Brain microvascular endothelial cell (primary cell): ENCODE measurements at regions not wholly inside any gene's neighbourhood (a gene's known extent, or its start where the extent isn't known, plus 50 kb on each side); places are given as distances from the start of the nearest gene placed in this dataset.

Source experiments
- DNase-seq: peaks from one replicate; pipeline ENCODE4 v3.0.0-alpha.2; 2020
- H3K27ac ChIP-seq: fragments of 250-450 bp; sonication (Bioruptor Pico); 2 replicates; pipeline ENCODE4 v1.5.1; 2020; ENCODE audit warnings: mild to moderate bottlenecking, moderate library complexity
- H3K27me3 ChIP-seq: fragments of 250-450 bp; sonication (Bioruptor Pico); replicated peaks from 2 replicates; pipeline ENCODE4 v1.5.1; 2020; ENCODE audit warnings: mild to moderate bottlenecking
- H3K36me3 ChIP-seq: fragments of 250-450 bp; sonication (Bioruptor Pico); replicated peaks from 2 replicates; pipeline ENCODE4 v1.5.1; 2020; ENCODE audit warnings: mild to moderate bottlenecking
- H3K4me3 ChIP-seq: 2 replicates; pipeline ENCODE4 v1.5.1; 2011; ENCODE audit warnings: low read depth, mild to moderate bottlenecking, control low read depth, low read length, moderate library complexity
- CTCF ChIP-seq: IDR thresholded peaks from 2 replicates; pipeline ENCODE4 v1.5.1; 2011; ENCODE audit warnings: low read depth, mild to moderate bottlenecking, moderate library complexity, low read length, control low read depth, inconsistent platforms; ENCODE audit errors: missing control alignments
- in situ Hi-C: cut with HindIII; loops from 2 replicates; pipeline ENCODE4 v1.10.0; 2017; ENCODE audit warnings: low sequenced_read_pairs, low pct_ligation_motif_present

GRCh38 chr10:128393546-128393945, 267.3 kb upstream of the MKI67 start:
- H3K27me3 ChIP-seq: no peaks in the 10 kb centered on the region
- no peak overlapping the region for H3K27ac ChIP-seq
- DNase-seq: no peak
- H3K4me3 ChIP-seq: no peak overlapping the region
- no peak for TF ChIP-seq CTCF
- H3K36me3 ChIP-seq: no peaks in the 10 kb centered on the region
- in situ Hi-C loops: no loop called here

- DNase-seq: no peak
- in situ Hi-C loops: no loop called here
Observed at GRCh38 chr10:128398118-128398517, 271.9 kb upstream of the MKI67 start.

GRCh38 chr10:128398999-128399398, 272.8 kb upstream of the MKI67 start:
- H3K27ac ChIP-seq: no peak overlapping the region
- in situ Hi-C loops: no loop called here
- H3K27me3 ChIP-seq: no peaks in the 10 kb centered on the region
- no peak overlapping the region for H3K4me3 ChIP-seq
- no peaks in the 10 kb centered on the region for H3K36me3 ChIP-seq
- DNase-seq: no peak
- TF ChIP-seq CTCF: no peak

More at GRCh38 chr10:128398118-128398517, 271.9 kb upstream of the MKI67 start:
- no peaks in the 10 kb centered on the region for H3K36me3 ChIP-seq
- H3K4me3 ChIP-seq: no peak overlapping the region
- H3K27ac ChIP-seq: no peak overlapping the region
- H3K27me3 ChIP-seq: no peaks in the 10 kb centered on the region
- no peak for TF ChIP-seq CTCF

- in situ Hi-C loops: no loop called here
- DNase-seq: no peak
- H3K4me3 ChIP-seq: no peak overlapping the region
- no peak for TF ChIP-seq CTCF
- H3K27ac ChIP-seq: no peak overlapping the region
- no peaks in the 10 kb centered on the region for H3K27me3 ChIP-seq
- no peaks in the 10 kb centered on the region for H3K36me3 ChIP-seq
Observed at GRCh38 chr10:128400564-128400963, 274.3 kb upstream of the MKI67 start.

- no peak for TF ChIP-seq CTCF
- Histone ChIP-seq H3K36me3 (no peaks in the 10 kb centered on the region), H3K27ac (no peak overlapping the region), H3K27me3 (no peaks in the 10 kb centered on the region), H3K4me3 (no peak overlapping the region)
- in situ Hi-C loops: no loop called here
- no peak for DNase-seq
Observed at GRCh38 chr10:128405450-128405849, 279.2 kb upstream of the MKI67 start.

- in situ Hi-C loops: no loop called here
- H3K4me3 ChIP-seq: no peak overlapping the region
- no peaks in the 10 kb centered on the region for H3K36me3 ChIP-seq
- DNase-seq: no peak
- no peaks in the 10 kb centered on the region for H3K27me3 ChIP-seq
- TF ChIP-seq CTCF: no peak
- H3K27ac ChIP-seq: no peak overlapping the region
Observed at GRCh38 chr10:128411643-128412042, 285.4 kb upstream of the MKI67 start.
